Astrocyte (in vitro differentiated cells and primary cell): ENCODE measurements at regions not wholly inside any gene's neighbourhood (a gene's known extent, or its start where the extent isn't known, plus 50 kb on each side); places are given as distances from the start of the nearest gene placed in this dataset.

Source experiments
- DNase-seq: peaks from one replicate; pipeline ENCODE4 v3.0.0-alpha.2; 2010; ENCODE audit warnings: low read depth
- FAIRE-seq: peaks from 2 replicates; lab custom pipeline; 2011; peaks lifted over from hg19 to GRCh38; lab: Jason Lieb, UNC
- H2AFZ ChIP-seq: 2 replicates; pipeline ENCODE4 v1.6.0; 2012; ENCODE audit warnings: low read depth, low read length, inconsistent platforms
- H3K27ac ChIP-seq: 2 replicates; pipeline ENCODE4 v1.5.1; 2011; ENCODE audit warnings: low read depth, low read length, inconsistent platforms
- H3K27me3 ChIP-seq: 2 replicates; pipeline ENCODE4 v1.6.0; 2011; ENCODE audit warnings: low read length, inconsistent platforms; ENCODE audit not compliant: insufficient read depth
- H3K36me3 ChIP-seq: 2 replicates; pipeline ENCODE4 v1.5.1; 2011; ENCODE audit warnings: low read length, inconsistent platforms; ENCODE audit not compliant: insufficient read depth
- H3K4me1 ChIP-seq: 2 replicates; pipeline ENCODE4 v1.5.1; 2011; ENCODE audit warnings: low read length, inconsistent platforms; ENCODE audit not compliant: insufficient read depth
- H3K4me2 ChIP-seq: 2 replicates; pipeline ENCODE4 v1.6.0; 2012; ENCODE audit warnings: low read length, inconsistent platforms
- H3K4me3 ChIP-seq: 2 replicates; pipeline ENCODE4 v1.5.1; 2011; ENCODE audit warnings: low read depth, mild to moderate bottlenecking, low read length, inconsistent platforms; ENCODE audit not compliant: insufficient read depth
- H3K79me2 ChIP-seq: 2 replicates; pipeline ENCODE4 v1.6.0; 2012; ENCODE audit warnings: mild to moderate bottlenecking, low read length, inconsistent platforms; ENCODE audit not compliant: insufficient read depth
- H3K9ac ChIP-seq: 2 replicates; pipeline ENCODE4 v1.6.0; 2012; ENCODE audit warnings: mild to moderate bottlenecking, low read length, inconsistent platforms
- H3K9me3 ChIP-seq: 2 replicates; pipeline ENCODE4 v1.5.1; 2012; ENCODE audit warnings: low read depth, mild to moderate bottlenecking, low read length, inconsistent platforms; ENCODE audit not compliant: insufficient read depth
- H4K20me1 ChIP-seq: 2 replicates; pipeline ENCODE4 v1.6.0; 2012; ENCODE audit warnings: low read length, inconsistent platforms; ENCODE audit not compliant: insufficient read depth
- H3K27ac Mint-ChIP-seq: one replicate; pipeline ENCODE4 v1.8.0; 2021; ENCODE audit warnings: mild to moderate bottlenecking, mixed read lengths; ENCODE audit not compliant: unreplicated experiment
- H3K27me3 Mint-ChIP-seq: one replicate; pipeline ENCODE4 v1.8.0; 2021; ENCODE audit warnings: low read depth, mixed read lengths; ENCODE audit not compliant: unreplicated experiment
- H3K36me3 Mint-ChIP-seq: one replicate; pipeline ENCODE4 v1.8.0; 2021; ENCODE audit warnings: low read depth, mixed read lengths; ENCODE audit not compliant: unreplicated experiment
- H3K4me1 Mint-ChIP-seq: one replicate; pipeline ENCODE4 v1.8.0; 2021; ENCODE audit warnings: low read depth, mixed read lengths; ENCODE audit not compliant: unreplicated experiment
- H3K4me3 Mint-ChIP-seq: one replicate; pipeline ENCODE4 v1.8.0; 2021; ENCODE audit warnings: mild to moderate bottlenecking, moderate library complexity, mixed read lengths; ENCODE audit not compliant: unreplicated experiment
- H3K9me3 Mint-ChIP-seq: one replicate; pipeline ENCODE4 v1.8.0; 2021; ENCODE audit warnings: mild to moderate bottlenecking, mixed read lengths; ENCODE audit not compliant: unreplicated experiment
- CTCF ChIP-seq: IDR thresholded peaks from 2 replicates; pipeline ENCODE4 v1.5.1; 2011; ENCODE audit warnings: low read depth, mild to moderate bottlenecking, inconsistent platforms, low read length, moderate library complexity; ENCODE audit not compliant: insufficient read depth
- EZH2 ChIP-seq: IDR thresholded peaks from 2 replicates; pipeline ENCODE4 v1.6.1; 2012; ENCODE audit warnings: mild to moderate bottlenecking, low read length, inconsistent platforms; ENCODE audit not compliant: insufficient read depth

GRCh38 chr20:48358176-48359054 is 469.4 kb downstream of the PREX1 start:
- DNase-seq: no peak
- H3K4me1 Mint-ChIP-seq: no peaks in the 10 kb centered on the region
- H3K36me3 Mint-ChIP-seq: no peaks in the 10 kb centered on the region
- no peak for TF ChIP-seq CTCF
- Histone ChIP-seq H3K4me3 (no peak overlapping the region), H3K27ac (no peak overlapping the region), H3K27me3 (peaks cover 3% of the 10 kb centered on the region), H3K79me2 (no peaks in the 10 kb centered on the region), H3K9me3 (peaks cover 5% of the 10 kb centered on the region), H3K4me1 (no peaks in the 10 kb centered on the region), H3K4me2 (no peak overlapping the region), H3K9ac (no peak overlapping the region), H3K36me3 (no peaks in the 10 kb centered on the region), H2AFZ (no peak overlapping the region), H4K20me1 (no peaks in the 10 kb centered on the region)
- no peak overlapping the region for H3K4me3 Mint-ChIP-seq
- peaks cover 13% of the 10 kb centered on the region for H3K9me3 Mint-ChIP-seq
- peaks cover 26% of the 10 kb centered on the region for H3K27me3 Mint-ChIP-seq
- FAIRE-seq: no peak
- H3K27ac Mint-ChIP-seq: no peak overlapping the region

- no peak for TF ChIP-seq CTCF
- no peak for TF ChIP-seq EZH2
- Mint-ChIP-seq H3K27me3 (peaks cover 30% of the 10 kb centered on the region), H3K9me3 (peaks cover 14% of the 10 kb centered on the region), H3K4me1 (no peaks in the 10 kb centered on the region), H3K4me3 (no peak overlapping the region), H3K36me3 (no peaks in the 10 kb centered on the region), H3K27ac (no peak overlapping the region)
- Histone ChIP-seq H2AFZ (no peak overlapping the region), H3K4me2 (no peak overlapping the region), H3K79me2 (no peaks in the 10 kb centered on the region), H3K27ac (no peak overlapping the region), H4K20me1 (no peaks in the 10 kb centered on the region), H3K27me3 (peaks cover 8% of the 10 kb centered on the region), H3K4me3 (no peak overlapping the region), H3K9me3 (peaks cover 5% of the 10 kb centered on the region), H3K9ac (no peak overlapping the region), H3K4me1 (no peaks in the 10 kb centered on the region), H3K36me3 (no peaks in the 10 kb centered on the region)
- no peak for DNase-seq
- no peak for FAIRE-seq
These were observed 470.1 kb downstream of the PREX1 start for GRCh38 chr20:48357714-48358113.

- Histone ChIP-seq H3K27ac (no peak overlapping the region), H3K9ac (no peak overlapping the region), H3K27me3 (peaks cover 12% of the 10 kb centered on the region), H3K4me1 (no peaks in the 10 kb centered on the region), H4K20me1 (no peaks in the 10 kb centered on the region), H3K79me2 (no peaks in the 10 kb centered on the region), H3K4me2 (no peak overlapping the region), H3K9me3 (peaks cover 5% of the 10 kb centered on the region), H3K36me3 (no peaks in the 10 kb centered on the region), H3K4me3 (no peak overlapping the region), H2AFZ (no peak overlapping the region)
- Mint-ChIP-seq H3K9me3 (peaks cover 14% of the 10 kb centered on the region), H3K27ac (no peak overlapping the region), H3K4me1 (no peaks in the 10 kb centered on the region), H3K4me3 (no peak overlapping the region), H3K36me3 (no peaks in the 10 kb centered on the region), H3K27me3 (peaks cover 31% of the 10 kb centered on the region)
- FAIRE-seq (no peak), DNase-seq (no peak)
- TF ChIP-seq EZH2: no peak
- TF ChIP-seq CTCF: no peak
These were observed 472.9 kb downstream of the PREX1 start for GRCh38 chr20:48354903-48355302.
